ENCODE measurements at regions not wholly inside any gene's neighbourhood (a gene's known extent, or its start where the extent isn't known, plus 50 kb on each side); places are given as distances from the start of the nearest gene placed in this dataset.

DNA sequence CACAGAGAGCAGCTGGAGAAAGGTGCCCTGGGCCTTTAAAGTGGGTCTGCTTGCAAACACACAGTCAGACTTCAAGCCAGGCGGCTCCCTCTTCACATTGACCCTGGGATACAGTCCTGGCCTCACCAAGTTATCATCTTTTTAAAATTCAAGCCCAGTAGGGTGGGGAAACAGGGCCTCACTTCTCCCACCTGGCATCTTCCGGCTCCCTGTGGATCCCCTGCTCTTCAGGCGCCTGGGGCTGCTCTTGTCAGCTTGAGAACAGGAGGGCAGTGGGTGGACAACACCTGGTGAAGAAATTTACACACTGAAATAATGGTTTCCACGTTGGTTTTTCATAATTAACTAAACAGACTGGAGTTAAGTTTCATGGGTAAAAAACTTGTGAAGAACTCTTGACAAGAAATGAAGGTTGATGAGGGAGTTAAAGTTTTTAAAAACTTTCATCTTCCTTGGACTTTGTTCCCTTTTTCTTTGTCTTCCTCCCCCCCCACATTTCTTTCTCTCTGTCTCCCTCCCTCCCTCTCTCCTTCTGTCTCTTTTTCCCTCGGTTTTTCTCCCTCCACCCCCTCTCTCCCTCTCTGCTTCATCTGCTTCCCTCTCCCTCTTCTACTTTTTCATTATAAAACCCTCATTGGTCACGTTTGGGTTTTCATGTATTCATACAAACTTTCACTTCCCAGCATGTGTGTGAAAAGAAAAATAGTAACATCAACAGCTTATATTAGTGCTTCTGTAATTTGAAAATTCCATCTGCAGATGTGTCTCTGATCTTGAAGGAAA is 219.6 kb downstream of the DMRT2 start:
- DNase-seq, result no peak

DNA sequence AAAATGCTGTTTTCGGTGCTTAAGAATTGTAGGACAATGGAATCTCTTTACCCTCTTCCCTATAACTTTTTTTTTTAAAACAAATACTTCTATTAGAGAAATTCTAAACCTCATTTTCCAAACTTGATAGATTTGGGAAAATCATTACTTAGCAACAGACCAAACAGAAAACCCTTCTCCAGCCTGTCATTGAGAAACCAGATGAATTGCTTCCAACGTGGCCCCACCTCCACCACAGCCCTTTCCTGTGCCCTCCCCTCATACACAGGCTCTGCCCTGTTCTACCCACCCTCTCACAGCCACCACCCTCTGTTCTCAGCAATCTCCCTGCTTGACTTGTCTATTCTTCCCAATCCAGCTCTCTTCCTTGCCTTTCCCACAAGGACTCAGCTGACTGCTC is 221.2 kb downstream of the DMRT2 start:
- DNase-seq, result no peak

DNA sequence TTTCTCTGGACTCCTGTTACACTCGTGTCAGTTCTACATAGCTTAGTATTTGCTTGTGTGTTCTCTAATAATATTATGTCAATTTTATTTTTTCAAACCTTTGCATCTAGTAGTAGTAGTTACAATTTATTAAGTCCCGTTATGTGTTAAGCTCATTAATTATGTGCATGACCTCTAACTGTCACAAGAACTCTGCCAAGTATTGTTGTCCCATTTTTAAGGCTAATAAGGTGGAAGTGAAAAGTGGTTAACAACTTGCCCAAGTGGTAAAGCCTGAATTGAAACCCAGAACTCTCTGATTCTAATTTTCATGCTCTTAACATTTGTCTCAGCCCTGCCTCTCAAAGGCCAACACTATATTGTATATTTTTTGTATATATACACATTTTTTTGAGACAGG is 221.6 kb downstream of the DMRT2 start:
- no peak for DNase-seq

DNA sequence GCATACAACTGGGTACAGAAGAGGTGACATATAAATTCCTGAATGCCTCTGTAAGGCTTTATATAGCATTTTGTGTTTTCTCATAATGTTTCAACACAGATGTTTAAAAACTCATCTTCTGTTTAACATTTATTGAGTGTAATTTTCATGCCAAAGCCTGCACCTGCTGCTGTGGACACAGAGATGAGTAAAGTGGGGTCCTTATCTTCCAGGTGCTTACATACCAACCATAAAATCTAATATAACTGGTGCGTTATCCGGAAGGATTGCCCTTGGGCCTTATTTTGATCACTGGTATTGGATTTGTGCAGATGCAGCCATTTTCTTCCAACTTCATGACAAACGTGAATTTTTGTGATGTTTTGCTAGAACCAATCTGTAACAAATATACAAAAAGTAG is 222.3 kb downstream of the DMRT2 start:
- DNase-seq, result no peak

DNA sequence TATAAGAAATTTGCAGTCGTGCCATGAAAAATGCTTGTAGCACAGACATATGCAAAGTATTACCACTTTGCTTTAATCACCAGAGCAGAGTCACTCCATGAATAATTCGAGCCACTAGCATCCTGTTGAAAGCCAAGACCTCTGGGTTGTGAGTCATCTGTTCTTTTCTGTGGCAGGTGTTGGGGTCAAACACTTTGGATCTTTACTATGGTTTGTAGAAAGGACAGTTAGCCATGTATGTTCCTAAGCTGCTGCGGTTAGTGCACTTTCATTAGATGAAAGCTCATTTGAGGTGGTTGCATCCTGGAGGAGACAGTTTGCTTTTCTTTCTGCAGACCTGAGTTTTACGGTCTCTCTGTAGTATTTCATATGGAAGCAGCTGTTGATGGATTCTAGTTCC is 223.7 kb downstream of the DMRT2 start:
- no peak for DNase-seq

DNA sequence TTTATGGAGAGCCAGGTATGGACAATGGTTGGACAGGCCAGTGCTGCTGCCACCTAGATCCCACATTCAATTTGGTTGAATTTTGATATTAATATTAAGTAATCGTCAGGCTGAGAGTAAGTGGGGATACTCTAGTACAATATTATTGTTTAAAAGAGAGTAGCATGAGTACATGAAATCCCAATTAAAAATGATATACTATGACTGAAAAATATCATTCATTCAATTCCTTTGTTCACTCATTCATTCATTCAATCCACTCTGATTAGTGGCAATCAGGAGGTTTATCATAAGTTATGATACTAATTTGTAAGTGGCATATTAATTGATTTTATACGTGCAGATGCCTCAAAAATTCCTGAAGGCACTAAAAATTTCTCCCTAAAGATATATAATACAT is 224.2 kb downstream of the DMRT2 start:
- no peak for DNase-seq

DNA sequence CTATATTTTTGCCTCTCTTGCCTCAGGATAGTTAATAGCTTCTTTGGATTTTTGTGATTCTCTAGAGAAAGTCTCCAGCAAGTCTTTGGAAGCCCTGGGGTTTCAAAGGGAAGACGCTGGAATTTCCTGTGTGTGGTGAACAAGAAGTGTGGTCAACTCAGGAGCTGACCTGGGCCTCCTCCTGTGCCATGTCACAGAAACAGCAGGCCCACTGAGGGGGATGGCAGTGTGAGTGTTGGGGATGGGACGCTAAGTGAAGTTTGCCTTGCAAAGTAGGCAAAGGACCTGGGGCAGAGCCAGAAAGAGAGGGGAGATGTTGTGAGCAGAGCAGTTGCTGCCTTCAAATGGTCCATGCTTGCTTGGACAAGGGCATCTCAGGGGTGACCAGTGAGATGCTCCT is 226.3 kb downstream of the DMRT2 start:
- no peak for DNase-seq

DNA sequence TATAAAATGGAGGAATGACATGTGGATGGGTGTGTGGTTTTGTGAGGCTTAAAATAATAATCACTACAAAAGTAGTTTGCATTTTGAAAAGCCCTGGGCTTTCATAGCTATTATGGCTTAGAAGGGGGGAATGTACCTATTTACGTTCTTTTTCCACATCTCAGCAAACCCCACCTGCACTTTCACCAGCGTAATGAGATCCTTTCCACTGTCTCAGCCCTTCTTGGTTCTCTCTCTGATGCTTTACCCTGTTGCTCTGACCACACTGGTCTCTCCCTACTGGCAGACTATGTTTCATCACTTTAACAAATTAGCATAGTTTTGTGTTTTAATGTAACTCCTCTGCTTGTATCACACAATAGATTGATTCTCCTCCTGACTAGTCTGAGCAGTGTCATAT is 234.6 kb downstream of the DMRT2 start:
- DNase-seq, result no peak

DNA sequence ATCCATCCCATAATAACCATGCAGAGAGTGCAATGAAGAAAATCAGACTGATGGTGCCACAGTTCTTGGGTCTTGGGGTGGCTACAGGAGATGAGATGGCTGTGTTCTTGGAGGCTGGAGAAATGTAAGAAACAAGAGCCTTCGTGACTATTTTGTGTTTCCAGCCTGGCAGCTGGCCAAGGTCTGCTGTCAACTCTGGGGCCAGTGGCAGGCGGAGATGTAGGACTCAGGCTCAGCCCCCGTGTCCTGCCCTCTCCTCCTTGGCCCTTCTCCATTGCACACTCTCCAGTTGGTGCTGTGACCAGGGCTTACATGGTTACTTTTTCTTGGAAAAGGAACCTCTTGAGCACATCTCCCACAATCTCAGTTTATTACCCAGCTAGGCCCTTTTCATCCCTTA is 235.4 kb downstream of the DMRT2 start:
- DNase-seq, result no peak

DNA sequence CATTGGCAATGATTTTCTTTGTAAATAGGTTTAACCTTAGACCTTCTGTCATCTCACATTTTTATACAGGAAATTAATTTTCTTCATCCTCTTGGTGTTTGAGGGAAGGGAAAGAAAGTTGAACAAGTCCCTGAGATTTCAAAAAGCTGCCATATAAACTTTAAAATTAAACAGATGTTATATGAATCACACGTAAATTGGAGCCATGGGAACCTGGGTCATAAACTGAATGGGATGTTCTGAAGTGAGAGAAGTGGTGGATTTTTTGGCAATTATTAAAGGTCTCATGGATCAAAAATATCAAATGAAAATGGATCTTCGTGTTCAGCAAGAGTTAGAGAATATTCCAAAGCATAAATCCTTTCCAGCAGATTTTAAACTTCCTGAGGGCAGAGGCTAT is 242.2 kb downstream of the DMRT2 start:
- DNase-seq, result no peak

DNA sequence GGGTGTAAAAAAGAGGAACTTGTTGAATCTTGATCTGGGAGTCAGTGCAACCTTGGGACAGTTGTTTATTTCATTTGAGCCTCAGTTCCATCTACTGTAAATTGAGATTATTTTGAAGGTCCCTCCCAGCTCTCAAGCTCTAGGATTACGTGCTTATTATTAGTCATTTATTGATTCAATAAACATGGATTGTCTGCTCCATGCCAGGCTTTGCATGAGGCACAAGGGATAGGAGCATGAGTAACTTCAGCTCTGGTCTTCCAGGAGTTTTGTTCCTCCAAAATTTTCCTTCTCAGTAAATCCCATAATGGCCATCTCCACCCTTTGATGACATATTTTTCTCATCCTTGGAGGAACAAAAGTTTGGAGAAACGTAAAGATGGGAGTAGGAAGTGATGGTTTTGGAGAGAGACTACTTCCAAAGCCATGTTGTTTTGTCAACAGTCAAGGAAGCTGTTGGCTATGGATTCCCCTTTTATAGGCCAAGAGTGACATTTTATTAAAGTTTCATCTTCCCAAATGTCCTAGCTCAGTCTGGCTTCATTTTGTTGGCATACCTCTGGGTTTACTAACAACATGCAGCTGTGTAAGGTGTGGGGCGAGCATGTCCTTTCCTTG is 244.6 kb downstream of the DMRT2 start:
- no peak for DNase-seq

DNA sequence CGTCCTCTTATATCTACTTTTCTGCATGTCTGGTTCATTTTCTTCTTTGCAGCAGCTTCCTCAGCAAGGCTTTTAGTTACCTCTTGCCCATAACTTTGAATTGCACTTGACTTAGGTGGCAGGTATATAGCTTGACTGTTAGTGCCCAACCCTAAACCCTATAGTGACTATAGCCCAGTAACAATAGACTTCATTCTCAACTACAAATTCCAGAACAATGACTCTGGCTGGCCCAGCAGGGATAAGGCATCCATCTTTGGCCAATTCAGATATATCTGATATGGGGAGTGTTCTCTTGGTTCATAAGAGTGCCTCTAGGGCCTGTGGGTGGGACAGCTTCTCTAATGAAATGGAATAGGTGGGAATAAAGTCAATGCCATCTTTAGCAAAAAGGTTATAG is 246.2 kb downstream of the DMRT2 start:
- DNase-seq, result no peak

DNA sequence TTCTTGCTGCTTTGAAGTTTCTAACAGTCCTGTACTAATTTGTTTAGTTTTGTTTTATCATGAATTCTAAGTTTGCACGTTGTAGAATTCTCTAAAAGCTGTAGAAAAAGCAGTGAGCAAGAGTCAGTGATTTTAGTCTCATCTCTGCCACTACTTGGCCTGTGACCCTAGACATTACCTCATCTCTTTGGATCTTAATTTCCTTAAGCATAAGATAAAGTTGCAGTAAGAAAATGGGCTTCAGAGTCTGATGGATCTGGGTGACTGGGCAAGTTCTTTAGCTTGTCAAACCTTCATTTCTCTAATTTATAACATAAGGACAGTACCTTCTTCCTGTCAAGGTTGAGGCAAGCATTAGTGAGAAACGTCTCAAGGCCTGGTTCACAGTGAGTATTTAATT is 247.9 kb downstream of the DMRT2 start:
- no peak for DNase-seq

DNA sequence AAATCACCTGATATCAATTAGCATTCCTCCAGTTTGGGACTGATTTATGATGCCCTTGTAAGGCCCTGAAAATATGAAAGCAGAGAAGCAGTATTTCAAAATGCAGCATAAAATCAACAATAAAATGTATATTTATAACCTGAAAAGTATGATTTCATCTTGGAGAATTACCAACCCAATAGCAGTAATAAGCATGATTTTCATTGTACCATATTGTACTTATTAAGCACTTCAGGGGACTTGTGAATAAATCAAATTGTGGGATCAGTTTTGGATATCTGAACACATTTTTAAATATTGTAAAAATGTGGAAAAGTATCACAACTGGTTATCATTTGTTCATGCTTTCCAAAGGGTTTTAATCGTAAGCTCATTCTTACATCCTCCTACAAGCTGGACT is 250.8 kb downstream of the DMRT2 start:
- no peak for DNase-seq

DNA sequence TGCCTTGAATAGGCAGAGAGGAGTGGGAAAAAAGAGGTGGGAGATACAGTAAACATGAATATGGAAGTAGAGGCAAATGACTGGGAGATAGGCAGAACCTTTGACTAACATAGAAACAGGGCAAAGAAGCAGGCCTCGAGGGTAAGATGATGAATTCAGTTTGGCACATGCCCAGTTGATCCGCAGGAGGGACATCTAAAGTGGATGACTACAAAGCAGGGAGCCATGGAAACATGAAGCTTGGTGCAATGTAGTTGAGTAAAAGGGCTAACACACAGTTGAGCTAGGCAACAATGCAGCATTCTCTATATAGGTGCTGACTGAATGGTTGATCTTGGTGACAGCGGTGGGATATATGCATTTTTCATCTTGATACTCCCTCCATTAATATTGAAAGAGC is 253.8 kb downstream of the DMRT2 start:
- no peak for DNase-seq

DNA sequence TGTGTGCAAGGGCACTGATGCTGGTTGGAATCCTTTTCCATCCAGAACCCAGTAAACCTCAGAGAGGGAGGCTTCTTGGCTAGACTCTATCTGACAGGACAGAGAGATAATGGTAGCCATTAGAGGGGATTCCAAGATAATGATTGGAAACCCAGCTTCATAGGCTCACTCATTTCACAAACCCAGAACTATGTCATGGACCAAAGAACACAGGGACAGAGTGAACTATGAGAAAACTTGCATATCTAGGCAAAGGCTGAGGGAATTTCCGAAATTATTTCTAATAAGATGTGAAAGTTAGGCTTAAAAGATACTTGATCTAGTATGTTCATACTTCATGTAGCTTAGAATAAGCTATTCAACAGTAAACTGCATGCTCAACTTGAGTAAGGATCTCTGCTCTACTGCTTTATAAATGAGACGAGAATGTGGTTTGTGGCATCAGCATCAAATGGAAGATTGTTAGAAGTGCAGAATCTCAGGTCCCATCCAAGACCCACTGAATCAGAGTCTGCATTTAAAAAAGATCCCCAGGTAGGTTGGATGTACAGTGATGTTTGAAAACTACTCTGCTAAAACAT is 261.4 kb downstream of the DMRT2 start:
- no peak for DNase-seq

DNA sequence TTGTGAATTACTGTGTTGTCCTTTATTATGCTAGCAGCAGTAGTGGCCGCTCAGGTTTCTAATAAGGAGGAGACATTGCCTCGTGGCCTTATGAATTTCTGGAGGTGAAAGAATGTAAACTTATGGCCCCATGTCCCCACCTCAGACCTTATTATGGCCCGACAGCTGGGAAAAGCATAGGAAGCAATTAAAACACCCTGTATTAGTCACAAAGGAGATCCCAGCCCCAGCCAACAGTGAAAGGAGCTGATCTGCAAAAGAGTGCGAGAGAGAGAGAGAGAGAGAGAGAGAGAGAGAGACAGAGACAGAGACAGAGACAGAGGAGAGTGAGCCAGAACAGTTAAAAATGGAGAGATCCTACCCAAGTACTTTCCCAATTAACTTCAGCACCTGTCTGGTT is 269.3 kb downstream of the DMRT2 start:
- DNase-seq, result no peak

DNA sequence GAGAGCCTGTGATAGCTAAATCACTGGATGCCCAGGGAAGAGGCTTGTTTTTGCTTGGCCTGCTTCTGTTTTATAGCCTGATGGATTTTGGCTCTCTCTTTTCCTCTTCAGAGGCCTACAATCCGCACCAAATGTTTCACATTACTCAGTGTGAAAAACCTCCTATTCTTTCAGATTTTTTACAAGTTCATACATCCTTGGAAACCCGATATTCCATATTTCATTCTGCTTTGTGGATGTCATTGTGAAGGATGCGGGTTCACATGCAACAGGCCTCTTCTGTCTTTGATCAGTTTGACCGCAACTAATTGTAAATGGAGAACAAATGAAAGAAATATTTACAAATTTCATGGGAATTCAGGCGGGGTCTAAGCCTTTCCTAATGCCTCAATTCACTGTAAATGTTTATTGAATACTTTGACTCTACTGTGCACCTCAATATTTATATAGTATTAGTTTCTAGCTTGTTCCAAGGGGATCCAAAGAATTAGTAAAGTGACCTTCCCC is 269.9 kb downstream of the DMRT2 start:
- DNase-seq, result no peak

DNA sequence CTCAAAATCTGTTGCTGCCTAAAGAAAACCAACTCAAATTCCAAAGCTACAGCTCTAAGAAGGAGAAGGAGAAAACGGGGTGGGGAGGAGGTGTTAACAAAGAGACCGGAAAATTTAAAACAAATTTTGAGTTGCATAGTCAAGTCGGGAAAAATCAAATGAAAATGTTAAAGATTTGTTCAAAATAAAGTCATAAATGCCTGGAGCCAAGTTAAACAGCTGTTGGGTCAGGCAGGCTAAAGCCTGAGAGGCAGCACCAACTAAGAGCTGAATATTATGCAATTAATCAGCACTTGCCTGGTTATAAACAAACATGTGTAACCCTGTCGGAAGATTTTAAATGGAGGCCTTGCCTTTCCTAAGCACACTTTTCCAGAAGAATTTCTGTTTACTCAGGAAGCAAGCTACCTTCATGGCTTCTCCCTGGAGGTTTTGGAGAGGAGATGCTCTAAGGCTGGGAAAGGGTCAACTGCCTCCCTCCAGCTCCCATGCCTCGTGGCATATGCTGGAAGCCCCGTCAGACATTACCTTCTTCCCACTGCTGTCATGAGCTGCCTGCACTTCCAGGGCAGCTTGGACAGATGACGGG is 270.5 kb downstream of the DMRT2 start:
- DNase-seq, result no peak

DNA sequence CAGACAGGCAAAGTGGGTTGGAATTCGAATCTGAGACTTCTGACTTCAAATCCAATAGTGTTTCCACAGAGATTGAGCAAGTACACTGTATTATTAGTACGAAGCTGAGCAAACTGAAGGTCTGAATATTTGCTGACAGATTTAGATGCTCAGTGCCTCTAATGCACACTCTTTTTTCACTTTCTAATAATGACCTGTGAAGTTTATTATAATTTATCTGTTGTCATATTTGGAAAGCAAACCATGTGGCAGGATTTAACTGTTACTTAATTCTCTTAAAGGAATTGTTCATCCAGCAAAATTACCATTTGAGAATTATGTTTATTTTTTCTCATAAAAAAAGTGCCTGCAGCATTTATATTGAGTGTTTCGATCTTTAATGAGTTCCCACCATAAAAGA is 277.3 kb downstream of the DMRT2 start:
- DNase-seq, result no peak

DNA sequence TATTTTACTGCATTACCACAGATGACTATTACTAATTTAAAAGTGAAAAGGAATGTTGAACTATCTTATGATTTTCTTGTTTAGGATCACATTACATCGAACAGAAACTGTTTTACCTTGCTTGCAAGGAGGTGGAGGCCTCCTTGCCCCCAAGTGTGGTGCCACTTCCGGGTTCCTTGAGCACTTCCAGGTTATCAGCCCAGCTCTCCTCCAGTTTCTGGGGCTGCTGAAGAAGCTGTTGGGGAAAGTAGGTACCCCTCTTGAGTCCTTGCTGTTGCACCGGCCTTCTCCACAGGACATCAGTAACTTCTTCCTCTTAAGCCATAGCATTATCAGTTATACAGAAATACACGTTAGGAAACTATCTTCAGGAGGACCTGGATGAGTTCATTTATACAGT is 278.2 kb downstream of the DMRT2 start:
- DNase-seq, result no peak

DNA sequence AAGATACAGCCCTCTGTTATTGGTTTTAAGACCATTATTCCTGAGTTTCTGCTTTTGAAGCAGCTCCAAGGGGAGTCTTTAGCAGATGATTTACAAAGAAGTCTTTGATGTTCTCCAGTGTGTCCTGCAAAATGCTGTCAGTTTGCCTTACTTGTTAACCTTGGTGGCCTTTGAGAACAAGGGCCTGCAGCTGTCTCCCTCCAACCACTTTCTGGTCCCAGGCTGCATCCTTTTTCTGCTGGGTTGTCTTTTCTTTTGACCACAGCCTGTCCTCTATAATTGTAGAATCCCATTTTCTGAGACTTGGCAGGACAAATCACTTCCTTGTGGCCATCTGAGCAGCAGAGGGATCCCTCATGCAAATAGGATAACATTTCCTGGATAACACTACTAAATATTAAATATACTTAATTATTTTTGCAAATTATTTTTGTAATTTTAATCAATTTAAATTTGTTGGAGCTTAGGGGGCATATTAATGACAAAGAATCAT is 281.4 kb downstream of the DMRT2 start:
- no peak for DNase-seq

DNA sequence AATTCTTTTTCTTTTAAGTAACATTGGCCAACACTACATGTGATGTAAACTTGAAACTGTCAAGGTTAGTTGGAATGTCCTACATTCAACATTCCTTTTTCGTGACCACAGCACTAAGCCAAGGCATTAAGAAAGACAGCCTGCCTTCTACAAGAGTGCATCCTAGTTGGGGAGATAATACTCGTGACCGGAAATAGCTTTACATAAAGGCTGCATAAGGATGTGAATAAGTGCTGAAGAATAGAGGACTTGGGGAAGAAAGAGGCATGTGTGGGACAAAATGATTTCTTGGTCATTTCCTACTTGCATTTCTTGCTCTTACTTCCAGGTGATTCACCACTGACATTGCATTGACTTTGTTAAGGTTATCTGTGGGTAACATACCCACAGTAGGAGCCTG is 282.0 kb downstream of the DMRT2 start:
- no peak for DNase-seq

DNA sequence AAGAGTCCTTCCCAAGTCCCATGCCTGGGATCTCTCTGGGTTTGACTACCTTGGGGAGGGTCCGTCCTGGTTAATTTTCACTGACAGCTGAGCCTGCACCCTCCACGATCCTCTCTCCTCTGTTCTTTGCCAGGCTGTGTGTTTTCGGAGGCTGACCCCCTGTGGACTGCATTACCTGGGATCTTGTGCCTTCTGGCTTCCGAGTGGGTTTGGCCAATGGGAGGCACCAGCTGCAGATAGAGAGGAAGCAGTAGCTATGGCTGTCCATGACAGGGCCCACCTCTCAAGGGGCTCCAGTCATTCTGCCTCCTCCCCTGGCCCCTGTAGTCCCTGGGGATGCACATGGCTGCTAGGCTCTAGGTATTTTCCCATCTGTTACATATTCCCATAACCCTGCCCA is 285.0 kb downstream of the DMRT2 start:
- no peak for DNase-seq
